HepG2 (cell line): ENCODE measurements at regions not wholly inside any gene's neighbourhood (a gene's known extent, or its start where the extent isn't known, plus 50 kb on each side); places are given as distances from the start of the nearest gene placed in this dataset.

Experiments used
- ARID2 ChIP-seq: sonication (generic); formaldehyde crosslinking; IDR thresholded peaks from 2 replicates; pipeline ENCODE4 v1.8.1; 2022; ENCODE audit warnings: mild to moderate bottlenecking, missing genetic modification reagents, borderline replicate concordance
- FOXJ3 ChIP-seq: sonication (generic); formaldehyde crosslinking; IDR thresholded peaks from 2 replicates; pipeline ENCODE4 v1.4.0; 2020; ENCODE audit warnings: missing genetic modification reagents, mild to moderate bottlenecking, borderline replicate concordance
- FOXM1 ChIP-seq: sonication (generic); formaldehyde crosslinking; IDR thresholded peaks from 2 replicates; pipeline ENCODE4 v1.5.0; 2020; ENCODE audit warnings: missing genetic modification reagents
- FOXP4 ChIP-seq: sonication (generic); formaldehyde crosslinking; IDR thresholded peaks from 2 replicates; pipeline ENCODE4 v1.4.0; 2020; ENCODE audit warnings: missing genetic modification reagents
- GRHL1 ChIP-seq: sonication (generic); formaldehyde crosslinking; conservative IDR thresholded peaks from 2 replicates; pipeline ENCODE4 v1.8.0; 2022; ENCODE audit warnings: missing genetic modification reagents
- HCFC1 ChIP-seq: fragments of 150-350 bp; IDR thresholded peaks from 2 replicates; pipeline ENCODE4 v1.6.1; 2014; ENCODE audit warnings: low read depth, low read length
- HHEX ChIP-seq: IDR thresholded peaks from 2 replicates; pipeline ENCODE4 v1.6.1; 2016; ENCODE audit warnings: control low read depth
- HNRNPK ChIP-seq: fragments of 200-400 bp; formaldehyde crosslinking; IDR thresholded peaks from 2 replicates; pipeline ENCODE4 v1.6.1; 2018; ENCODE audit warnings: low read length, low read depth, moderate library complexity, mild to moderate bottlenecking; ENCODE audit not compliant: poor library complexity, severe bottlenecking
- KDM5B ChIP-seq: sonication (generic); formaldehyde crosslinking; IDR thresholded peaks from 2 replicates; pipeline ENCODE4 v1.4.0; 2020; ENCODE audit warnings: missing genetic modification reagents, mild to moderate bottlenecking, borderline replicate concordance
- MIER2 ChIP-seq: IDR thresholded peaks from 2 replicates; pipeline ENCODE4 v1.6.1; 2016; ENCODE audit warnings: missing biosample characterization, missing genetic modification reagents
- NKX3-1 ChIP-seq: sonication (generic); formaldehyde crosslinking; IDR thresholded peaks from 2 replicates; pipeline ENCODE4 v1.5.0; 2020; ENCODE audit warnings: missing genetic modification reagents
- PHF21A ChIP-seq: sonication (generic); formaldehyde crosslinking; IDR thresholded peaks from 2 replicates; pipeline ENCODE4 v1.5.0; 2020; ENCODE audit warnings: mild to moderate bottlenecking, missing genetic modification reagents
- RBM22 ChIP-seq: fragments of 200-400 bp; formaldehyde crosslinking; optimal IDR thresholded peaks from 2 replicates; pipeline ENCODE3; 2017; ENCODE audit warnings: mild to moderate bottlenecking, low read length, moderate library complexity
- TBL1XR1 ChIP-seq: fragments of 150-350 bp; IDR thresholded peaks from 2 replicates; pipeline ENCODE4 v1.6.1; 2014; ENCODE audit warnings: borderline replicate concordance, low read length; ENCODE audit not compliant: partially characterized antibody
- TRIM24 ChIP-seq: sonication (generic); formaldehyde crosslinking; IDR thresholded peaks from 2 replicates; pipeline ENCODE4 v1.8.0; 2022; ENCODE audit warnings: mild to moderate bottlenecking, missing genetic modification reagents
- TSC22D2 ChIP-seq: sonication (generic); formaldehyde crosslinking; IDR thresholded peaks from 2 replicates; pipeline ENCODE4 v1.5.1; 2020; ENCODE audit warnings: missing genetic modification reagents, mild to moderate bottlenecking, borderline replicate concordance
- ZFP1 ChIP-seq: IDR thresholded peaks from 2 replicates; pipeline ENCODE4 v1.6.1; 2016
- ZNF230 ChIP-seq: sonication (generic); formaldehyde crosslinking; IDR thresholded peaks from 2 replicates; pipeline ENCODE4 v1.4.0; 2020; ENCODE audit warnings: mild to moderate bottlenecking, missing genetic modification reagents
- ZNF251 ChIP-seq: sonication (generic); formaldehyde crosslinking; IDR thresholded peaks from 2 replicates; pipeline ENCODE4 v1.9.0; 2021; ENCODE audit warnings: mild to moderate bottlenecking, missing genetic modification reagents
- ZNF367 ChIP-seq: sonication (generic); formaldehyde crosslinking; IDR thresholded peaks from 2 replicates; pipeline ENCODE4 v1.4.0; 2020; ENCODE audit warnings: missing genetic modification reagents, borderline replicate concordance
- ZNF7 ChIP-seq: IDR thresholded peaks from 2 replicates; pipeline ENCODE4 v1.6.1; 2016; ENCODE audit warnings: missing biosample characterization, missing genetic modification reagents
- ZNF746 ChIP-seq: sonication (generic); formaldehyde crosslinking; IDR thresholded peaks from 2 replicates; pipeline ENCODE4 v1.8.0; 2022; ENCODE audit warnings: mild to moderate bottlenecking, missing genetic modification reagents
- ZSCAN29 ChIP-seq: sonication (generic); formaldehyde crosslinking; conservative IDR thresholded peaks from 2 replicates; pipeline ENCODE4 v1.4.0; 2020; ENCODE audit warnings: mild to moderate bottlenecking, missing genetic modification reagents
- TF ChIP-seq, protein P1 (sequence below): IDR thresholded peaks from 2 replicates; pipeline ENCODE4 v1.6.1; 2018; ENCODE audit warnings: missing genetic modification reagents
- TF ChIP-seq, protein P2 (sequence below): sonication (generic); formaldehyde crosslinking; IDR thresholded peaks from 2 replicates; pipeline ENCODE4 v1.5.1; 2020; ENCODE audit warnings: missing genetic modification reagents, mild to moderate bottlenecking, borderline replicate concordance

GRCh38 chr20:50292591-50293283 lies 102.1 kb downstream of the CEBPB start (continued):
- TF ChIP-seq TBL1XR1 (peak; percentile 86), MIER2 (CRISPR knock-in tag) (peak; percentile 75), FOXM1 (CRISPR knock-in tag) (no peak), GRHL1 (CRISPR knock-in tag) (no peak), ZNF746 (peak; percentile 96), ZNF367 (CRISPR knock-in tag) (peak; percentile 84; the same call in 1 of the 2 replicates), ARID2 (CRISPR knock-in tag) (peak; percentile 99), HNRNPK (peak; percentile 44), RBM22 (peak; percentile 82), FOXP4 (CRISPR knock-in tag) (peak; percentile 96), PHF21A (CRISPR knock-in tag) (peak; percentile 100), TSC22D2 (peak; percentile 95), NKX3-1 (peak; percentile 93), ZNF251 (CRISPR knock-in tag) (peak; percentile 92), FOXJ3 (CRISPR knock-in tag) (peak; percentile 96), ZNF7 (no peak), ZSCAN29 (CRISPR knock-in tag) (peak; percentile 99), TRIM24 (CRISPR knock-in tag) (peak; percentile 80; the same call in 1 of the 2 replicates), HCFC1 (no peak; the same call in 1 of the 2 replicates), ZFP1 (peak; percentile 97), KDM5B (peak; percentile 95), ZNF230 (peak; percentile 96; the same call in 1 of the 2 replicates), HHEX (CRISPR knock-in tag) (peak; percentile 68)
- TF ChIP-seq, protein P1, sequence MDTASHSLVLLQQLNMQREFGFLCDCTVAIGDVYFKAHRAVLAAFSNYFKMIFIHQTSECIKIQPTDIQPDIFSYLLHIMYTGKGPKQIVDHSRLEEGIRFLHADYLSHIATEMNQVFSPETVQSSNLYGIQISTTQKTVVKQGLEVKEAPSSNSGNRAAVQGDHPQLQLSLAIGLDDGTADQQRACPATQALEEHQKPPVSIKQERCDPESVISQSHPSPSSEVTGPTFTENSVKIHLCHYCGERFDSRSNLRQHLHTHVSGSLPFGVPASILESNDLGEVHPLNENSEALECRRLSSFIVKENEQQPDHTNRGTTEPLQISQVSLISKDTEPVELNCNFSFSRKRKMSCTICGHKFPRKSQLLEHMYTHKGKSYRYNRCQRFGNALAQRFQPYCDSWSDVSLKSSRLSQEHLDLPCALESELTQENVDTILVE (CRISPR knock-in tag) = peak; percentile 99
- TF ChIP-seq, protein P2, sequence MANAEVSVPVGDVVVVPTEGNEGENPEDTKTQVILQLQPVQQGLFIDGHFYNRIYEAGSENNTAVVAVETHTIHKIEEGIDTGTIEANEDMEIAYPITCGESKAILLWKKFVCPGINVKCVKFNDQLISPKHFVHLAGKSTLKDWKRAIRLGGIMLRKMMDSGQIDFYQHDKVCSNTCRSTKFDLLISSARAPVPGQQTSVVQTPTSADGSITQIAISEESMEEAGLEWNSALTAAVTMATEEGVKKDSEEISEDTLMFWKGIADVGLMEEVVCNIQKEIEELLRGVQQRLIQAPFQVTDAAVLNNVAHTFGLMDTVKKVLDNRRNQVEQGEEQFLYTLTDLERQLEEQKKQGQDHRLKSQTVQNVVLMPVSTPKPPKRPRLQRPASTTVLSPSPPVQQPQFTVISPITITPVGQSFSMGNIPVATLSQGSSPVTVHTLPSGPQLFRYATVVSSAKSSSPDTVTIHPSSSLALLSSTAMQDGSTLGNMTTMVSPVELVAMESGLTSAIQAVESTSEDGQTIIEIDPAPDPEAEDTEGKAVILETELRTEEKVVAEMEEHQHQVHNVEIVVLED (CRISPR knock-in tag) = peak; percentile 64
